ENCODE measurements at regions not wholly inside any gene's neighbourhood (a gene's known extent, or its start where the extent isn't known, plus 50 kb on each side); places are given as distances from the start of the nearest gene placed in this dataset.

DNA sequence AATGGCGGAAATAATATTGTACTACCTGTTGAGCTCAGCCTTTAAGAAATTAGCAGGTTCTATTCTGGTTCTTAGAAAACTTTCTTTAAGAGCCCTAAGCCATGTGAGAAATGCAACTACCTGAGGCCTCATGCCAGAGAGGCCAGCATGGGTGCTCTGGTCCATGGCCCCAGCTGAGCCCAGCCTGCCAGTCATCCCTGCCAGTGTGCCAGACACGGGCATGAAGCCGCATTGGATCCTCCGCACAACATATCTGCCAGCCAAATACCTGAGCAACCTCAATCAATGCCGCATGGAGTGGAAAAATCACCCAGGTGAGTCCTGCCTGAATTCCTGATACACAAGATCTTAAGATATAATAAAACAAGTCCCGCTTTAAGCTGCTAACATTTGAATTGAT is 91.8 kb downstream of the C21orf91 start:
- no peak for DNase-seq (ENCODE audit: low spot score)
- TF ChIP-seq, protein P1, sequence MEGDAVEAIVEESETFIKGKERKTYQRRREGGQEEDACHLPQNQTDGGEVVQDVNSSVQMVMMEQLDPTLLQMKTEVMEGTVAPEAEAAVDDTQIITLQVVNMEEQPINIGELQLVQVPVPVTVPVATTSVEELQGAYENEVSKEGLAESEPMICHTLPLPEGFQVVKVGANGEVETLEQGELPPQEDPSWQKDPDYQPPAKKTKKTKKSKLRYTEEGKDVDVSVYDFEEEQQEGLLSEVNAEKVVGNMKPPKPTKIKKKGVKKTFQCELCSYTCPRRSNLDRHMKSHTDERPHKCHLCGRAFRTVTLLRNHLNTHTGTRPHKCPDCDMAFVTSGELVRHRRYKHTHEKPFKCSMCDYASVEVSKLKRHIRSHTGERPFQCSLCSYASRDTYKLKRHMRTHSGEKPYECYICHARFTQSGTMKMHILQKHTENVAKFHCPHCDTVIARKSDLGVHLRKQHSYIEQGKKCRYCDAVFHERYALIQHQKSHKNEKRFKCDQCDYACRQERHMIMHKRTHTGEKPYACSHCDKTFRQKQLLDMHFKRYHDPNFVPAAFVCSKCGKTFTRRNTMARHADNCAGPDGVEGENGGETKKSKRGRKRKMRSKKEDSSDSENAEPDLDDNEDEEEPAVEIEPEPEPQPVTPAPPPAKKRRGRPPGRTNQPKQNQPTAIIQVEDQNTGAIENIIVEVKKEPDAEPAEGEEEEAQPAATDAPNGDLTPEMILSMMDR (IDR thresholded peaks at IDR 0.05; ENCODE audit: extremely low read depth, missing control alignments): no peak

- TF ChIP-seq, protein P1 (IDR thresholded peaks at IDR 0.05; ENCODE audit: extremely low read depth, missing control alignments): no peak
- no peak for DNase-seq (ENCODE audit: low spot score)
Observed at GRCh38 chr21:17726047-17726829, 92.9 kb downstream of the C21orf91 start.

GRCh38 chr21:17725339-17725738 is 93.8 kb downstream of the C21orf91 start:
- DNase-seq (ENCODE audit: low spot score): no peak
- TF ChIP-seq, protein P1 (IDR thresholded peaks at IDR 0.05; ENCODE audit: extremely low read depth, missing control alignments): no peak

DNA sequence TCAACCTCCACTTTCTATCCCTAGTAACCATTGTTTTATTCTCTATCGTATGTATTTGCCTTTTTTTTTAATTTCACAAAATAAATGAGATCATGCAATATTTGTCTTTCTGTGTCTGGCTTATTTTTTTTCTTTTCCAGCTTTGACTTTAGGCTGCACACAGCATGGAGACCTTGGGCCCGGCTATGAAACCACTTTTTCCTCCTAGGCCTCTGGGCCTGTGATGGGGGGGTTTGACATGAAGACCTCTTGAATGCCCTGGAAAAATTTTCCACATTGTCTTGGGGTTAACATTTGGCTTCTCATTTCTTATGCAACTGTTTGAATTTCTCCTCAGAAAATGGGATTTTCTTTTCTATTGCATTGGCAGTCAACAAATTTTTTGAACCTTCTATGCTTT is 100.2 kb upstream of the BTG3 start:
- no peak for DNase-seq (ENCODE audit: low spot score)
- TF ChIP-seq, protein P1 (IDR thresholded peaks at IDR 0.05; ENCODE audit: extremely low read depth, missing control alignments): no peak

DNA sequence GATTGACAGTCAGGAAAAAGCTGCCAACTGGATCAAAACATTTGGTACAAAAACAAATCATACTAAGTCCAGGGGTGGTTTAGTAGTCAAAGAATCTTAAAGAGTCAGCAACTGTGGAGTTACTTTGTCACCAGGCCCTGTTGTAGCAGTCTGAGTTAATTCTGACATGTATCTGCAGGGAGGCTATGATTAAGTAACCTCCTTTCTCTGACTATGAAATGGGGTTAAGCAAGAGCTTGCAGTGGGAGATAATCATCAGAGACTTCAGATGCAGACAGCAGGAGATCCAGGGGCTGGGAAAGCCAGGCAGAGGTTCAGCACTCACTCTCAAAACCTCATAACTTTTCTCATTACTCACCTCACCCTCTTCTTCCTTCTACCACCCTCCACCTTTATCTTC is 99.2 kb upstream of the BTG3 start:
- TF ChIP-seq, protein P1 (IDR thresholded peaks at IDR 0.05; ENCODE audit: extremely low read depth, missing control alignments): no peak
- no peak for DNase-seq (ENCODE audit: low spot score)

DNA sequence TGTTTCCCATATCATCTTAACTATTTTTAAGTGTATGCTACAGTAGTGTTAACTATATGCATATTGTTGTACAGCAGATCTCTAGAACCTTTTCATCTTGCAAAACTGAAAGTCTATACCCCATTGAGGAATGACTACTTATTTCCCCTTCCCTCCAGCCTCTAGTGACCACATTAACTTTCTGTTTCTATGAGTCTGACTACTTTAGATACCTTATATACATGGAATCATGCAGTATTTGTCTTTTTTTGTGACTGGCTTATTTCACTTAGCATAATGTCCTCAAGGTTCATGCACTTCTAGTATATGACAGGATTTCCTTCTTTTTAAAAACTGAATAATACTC is 96.5 kb upstream of the BTG3 start:
- TF ChIP-seq, protein P1 (IDR thresholded peaks at IDR 0.05; ENCODE audit: extremely low read depth, missing control alignments): no peak
- DNase-seq (ENCODE audit: low spot score): peak; percentile 46

GRCh38 chr21:17708522-17709265 is 96.0 kb upstream of the BTG3 start:
- TF ChIP-seq, protein P1 (IDR thresholded peaks at IDR 0.05; ENCODE audit: extremely low read depth, missing control alignments): no peak
- DNase-seq (ENCODE audit: low spot score): no peak

Data from GM20000 (cell line).